NCI-H748 (cell line): ENCODE measurements at regions not wholly inside any gene's neighbourhood (a gene's known extent, or its start where the extent isn't known, plus 50 kb on each side); places are given as distances from the start of the nearest gene placed in this dataset.
A peak's percentile ranks its signal among the peaks of the same experiment; 100 is the strongest.

Experiments
- DNase-seq: peaks from one replicate; lab custom pipeline; 2025; ENCODE audit not compliant: unreplicated experiment; lab: John Stamatoyannopoulos, UW

DNA sequence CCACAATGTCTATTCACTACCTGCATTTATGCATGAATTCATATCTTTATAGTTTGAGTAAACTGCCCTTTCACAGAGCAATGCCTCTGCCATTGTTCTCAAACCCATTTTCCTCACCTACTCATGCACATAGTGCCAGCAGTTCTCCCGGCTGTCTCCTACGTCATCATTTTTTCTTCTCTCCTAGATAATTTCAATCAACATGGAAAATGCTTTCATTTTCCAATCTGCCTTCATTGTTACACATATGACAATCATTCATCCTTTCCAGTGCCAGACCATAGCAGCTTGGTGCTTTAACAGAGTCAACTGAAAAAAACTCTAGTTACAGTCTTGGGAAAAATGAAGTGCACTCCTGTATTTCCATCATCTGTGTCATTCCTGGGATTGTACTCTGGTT, 514.8 kb upstream of the CTNND2 start:
- no peak for DNase-seq

DNA sequence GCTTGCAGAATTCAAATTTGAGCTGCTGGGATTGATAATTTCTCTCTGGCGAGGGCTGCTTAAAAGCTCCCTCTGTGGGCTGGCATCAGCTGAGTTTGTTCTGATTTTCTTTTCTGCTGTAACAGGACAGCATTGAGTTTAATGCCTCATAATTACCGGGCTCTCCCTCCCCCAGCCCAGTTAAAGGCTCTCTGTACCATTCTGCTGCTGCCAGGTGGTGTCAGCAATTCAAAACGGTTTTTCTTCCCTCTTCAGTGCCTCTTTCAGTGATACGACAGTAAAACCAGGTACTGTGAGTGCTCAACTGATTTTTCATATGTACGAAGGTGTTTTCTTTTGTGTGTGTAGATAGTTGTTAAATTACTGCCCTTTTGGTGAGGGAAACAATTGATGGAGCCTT, 509.3 kb upstream of the CTNND2 start:
- peak; percentile 59 for DNase-seq

DNA sequence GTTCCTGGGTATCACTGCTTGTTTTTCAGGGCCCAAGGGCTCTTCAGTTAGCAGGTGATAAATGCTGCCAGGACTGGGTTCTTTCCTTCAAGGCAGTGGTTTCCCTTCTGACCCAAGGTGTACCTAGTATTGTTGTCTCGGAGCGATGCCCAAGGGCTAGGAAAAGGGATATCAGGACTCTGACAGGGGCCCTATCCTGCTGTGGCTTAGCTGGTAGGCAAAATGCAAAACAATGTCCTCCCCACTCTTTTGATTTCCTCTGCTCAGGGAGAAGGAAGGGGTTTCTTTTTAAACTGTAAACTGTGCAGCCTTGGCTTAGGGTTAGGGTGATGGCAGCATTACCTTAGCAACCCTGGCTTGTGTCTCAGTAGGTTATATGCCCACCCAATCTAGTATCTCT, 508.8 kb upstream of the CTNND2 start:
- DNase-seq: no peak

DNA sequence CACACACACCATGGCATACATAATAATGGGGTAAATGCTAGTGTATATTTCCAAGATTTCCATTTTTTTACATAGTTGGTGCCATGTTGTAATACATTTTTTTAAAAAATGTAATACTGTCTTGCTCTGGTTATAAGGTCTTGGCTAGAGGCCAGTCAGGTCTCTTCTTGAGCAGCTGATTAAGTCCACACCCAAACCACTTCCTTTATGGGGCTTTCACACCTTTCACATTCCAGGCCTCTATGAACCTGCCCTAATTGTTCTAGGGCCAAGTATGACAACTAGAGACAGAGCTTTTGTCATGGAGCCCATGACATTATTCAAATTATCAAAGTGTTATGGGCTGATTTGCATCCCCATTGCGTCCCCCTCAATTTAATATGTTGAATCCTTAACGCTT, 495.6 kb upstream of the CTNND2 start:
- DNase-seq: no peak

DNA sequence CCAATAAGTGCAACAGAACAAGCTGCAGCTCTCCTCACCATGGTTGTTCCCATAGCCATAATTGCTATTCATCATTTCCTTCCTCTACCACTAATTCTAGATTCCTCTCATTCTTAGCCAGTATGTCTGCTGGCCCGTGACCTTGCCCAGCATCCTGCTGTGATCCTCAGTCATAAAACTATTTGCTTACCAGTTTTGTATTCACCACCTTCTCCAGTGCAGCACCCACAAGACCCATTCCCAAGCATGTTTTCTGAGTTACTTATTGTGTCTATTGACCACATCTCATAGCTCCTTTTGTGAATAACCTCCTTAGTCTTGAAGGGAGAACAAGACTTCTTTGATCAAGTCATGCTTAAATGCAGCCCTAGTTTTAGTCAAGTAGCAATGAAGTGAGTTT, 488.0 kb upstream of the CTNND2 start:
- no peak for DNase-seq

DNA sequence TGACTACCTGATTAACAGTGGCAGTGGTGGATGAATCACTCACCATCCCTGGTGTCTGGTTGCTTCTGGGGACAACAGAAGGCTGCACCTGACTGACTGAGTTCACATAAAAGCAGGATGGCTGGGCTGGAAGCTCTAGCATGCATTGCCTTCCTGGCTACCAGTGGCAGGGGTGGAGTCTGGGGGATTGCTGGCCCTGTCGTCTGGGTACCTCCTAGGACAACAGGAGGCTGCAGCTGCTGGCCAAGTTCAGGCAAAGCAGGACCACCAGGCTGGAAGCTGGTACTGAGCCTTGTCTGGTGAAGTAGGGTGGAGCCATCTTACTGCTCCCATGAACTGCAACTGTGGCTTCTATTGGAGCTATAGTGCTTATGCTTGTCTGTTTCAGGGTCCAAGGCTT, 480.8 kb upstream of the CTNND2 start:
- DNase-seq: no peak

DNA sequence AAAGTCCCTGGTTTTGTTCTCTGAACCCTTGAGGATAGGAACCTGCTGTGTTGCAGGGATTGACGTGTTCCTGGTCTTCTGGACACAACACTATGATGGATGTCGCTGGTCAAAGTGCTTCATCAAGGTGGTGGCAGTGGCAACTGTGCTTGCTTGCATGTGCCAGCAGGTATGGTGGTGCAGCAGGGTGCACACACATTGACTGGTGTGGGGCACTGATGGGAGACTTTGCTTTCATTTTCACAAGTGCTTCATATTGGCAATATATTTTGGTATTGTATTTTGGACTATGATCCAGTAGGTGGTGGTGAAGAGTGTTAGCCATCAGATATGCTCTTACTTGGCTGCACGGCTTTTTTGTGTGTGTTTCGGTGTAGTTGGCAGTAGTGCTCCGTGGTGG, 479.8 kb upstream of the CTNND2 start:
- DNase-seq: no peak

DNA sequence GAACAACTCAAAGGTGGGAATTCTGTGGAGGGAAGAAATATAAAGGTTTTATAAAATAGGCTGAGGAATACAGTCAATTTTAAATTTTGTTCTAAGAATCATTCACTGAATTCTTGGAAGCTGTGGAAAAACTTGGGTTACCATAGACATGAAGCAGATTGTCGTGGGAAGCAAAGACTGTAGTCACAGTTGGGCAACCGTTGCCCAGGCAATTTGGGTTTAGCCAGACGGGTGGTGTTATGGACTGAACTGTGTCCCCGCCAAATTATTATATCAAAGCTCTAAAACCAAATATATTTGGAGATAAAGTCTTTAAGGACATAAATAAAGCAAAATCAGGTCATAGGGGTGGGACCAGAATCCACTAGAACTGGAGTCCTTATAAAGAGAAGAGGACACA, 463.7 kb upstream of the CTNND2 start:
- DNase-seq: no peak

DNA sequence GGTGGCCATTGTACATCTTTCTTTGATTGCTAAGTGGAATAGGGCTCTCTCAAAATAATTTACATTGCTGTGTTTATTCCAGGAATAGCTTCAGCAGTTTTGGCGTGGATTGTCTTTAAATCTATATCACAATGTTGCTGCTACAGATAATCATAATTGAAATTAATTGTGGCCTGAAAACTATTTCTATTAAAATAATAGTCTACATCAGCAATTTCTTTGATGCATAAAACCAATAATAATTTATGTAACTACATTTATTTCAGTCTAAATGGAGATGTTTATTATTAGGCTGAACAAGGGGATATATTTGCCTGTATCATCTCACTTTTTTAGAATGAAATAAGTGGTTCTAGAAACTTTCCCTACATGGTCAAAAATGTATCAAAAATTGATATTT, 456.0 kb upstream of the CTNND2 start:
- DNase-seq: no peak

DNA sequence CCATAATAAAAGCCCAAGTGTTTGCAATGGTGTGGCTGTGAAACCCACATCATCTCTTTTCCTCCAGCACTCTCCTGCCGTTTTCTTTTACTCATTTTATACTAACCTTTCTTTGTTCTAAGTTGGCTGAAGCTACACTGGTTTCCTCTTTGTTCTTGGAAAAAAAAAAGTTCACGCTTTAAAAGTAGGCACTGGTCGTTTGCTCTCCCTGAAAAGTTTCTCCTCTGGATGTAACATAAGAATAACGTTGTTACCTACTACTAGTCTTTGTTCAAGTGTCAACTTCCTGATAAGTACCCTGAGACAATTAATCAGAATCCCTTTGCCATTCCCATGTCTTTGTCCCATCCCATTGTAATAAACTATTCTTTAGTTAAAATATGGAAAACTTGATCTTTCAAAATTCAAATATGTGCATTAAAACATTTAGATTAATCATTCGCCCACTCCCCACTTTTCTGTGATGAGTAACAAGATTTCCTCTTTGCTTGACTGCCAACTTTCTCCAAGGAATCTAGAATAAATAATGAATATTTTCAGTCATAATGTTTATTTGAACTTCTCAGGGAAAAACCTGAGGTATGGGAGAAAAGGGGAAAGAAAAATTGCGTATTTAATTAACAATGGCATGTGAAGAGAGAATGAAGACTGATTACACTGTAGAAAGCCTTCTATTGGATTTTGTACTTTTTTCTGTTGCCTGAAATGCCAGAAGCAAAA, 454.3 kb upstream of the CTNND2 start:
- DNase-seq: no peak

DNA sequence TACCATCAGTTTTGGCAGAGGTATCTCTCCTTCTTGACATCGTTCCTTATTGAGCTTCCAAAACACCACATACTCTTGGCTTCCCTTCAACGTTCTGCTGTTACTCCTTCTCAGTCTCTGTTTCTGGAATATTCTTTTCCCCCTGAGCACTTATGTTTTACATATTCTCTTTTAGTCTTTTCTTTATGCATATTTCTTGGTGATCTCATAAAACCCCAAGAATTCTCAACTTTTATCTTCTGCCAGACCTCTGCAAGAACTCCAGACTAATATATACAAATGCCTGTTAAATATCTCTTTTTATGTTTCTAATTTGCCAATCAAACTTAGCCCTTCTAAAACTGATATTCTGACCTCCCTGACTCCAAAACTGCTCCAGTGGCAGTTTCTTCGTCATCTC, 453.4 kb upstream of the CTNND2 start:
- DNase-seq: no peak

DNA sequence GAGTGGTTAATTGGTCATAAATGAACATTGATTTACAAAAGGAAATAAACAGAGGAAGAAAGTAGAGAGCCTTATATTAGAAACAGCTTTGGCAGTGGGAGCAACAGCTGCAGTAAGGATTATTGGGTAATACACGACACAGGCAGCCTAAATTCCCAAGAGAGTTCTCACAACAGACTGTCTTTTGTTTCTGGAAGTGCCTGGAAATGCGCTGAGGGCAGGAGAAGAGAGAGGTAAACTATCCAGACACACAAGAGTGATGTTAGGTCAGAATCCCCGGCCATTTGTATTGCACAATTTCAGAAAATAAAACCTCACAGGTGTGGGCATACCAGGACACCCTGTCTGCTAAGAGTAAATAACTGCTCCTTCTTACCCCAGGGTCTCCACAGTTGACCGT, 450.4 kb upstream of the CTNND2 start:
- DNase-seq: no peak

DNA sequence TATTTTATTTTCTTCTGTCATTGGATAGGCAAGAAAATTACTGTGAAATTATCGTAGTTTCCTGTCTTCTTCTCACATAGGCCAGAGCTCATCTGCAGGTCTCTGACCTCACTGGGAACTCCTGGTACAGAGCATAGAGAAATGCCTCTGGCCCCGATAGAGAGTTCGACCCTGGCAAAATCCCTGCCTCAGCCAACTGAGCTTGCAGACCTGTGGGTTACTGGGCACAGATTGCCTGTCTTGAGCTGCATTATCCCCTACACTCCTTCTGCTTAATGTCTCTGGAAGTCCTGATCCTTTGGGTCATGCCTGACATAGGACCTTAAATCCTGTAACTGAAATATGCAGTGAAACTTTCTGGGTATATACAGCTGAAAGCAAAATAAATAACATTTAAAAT, 439.3 kb upstream of the CTNND2 start:
- DNase-seq: no peak

DNA sequence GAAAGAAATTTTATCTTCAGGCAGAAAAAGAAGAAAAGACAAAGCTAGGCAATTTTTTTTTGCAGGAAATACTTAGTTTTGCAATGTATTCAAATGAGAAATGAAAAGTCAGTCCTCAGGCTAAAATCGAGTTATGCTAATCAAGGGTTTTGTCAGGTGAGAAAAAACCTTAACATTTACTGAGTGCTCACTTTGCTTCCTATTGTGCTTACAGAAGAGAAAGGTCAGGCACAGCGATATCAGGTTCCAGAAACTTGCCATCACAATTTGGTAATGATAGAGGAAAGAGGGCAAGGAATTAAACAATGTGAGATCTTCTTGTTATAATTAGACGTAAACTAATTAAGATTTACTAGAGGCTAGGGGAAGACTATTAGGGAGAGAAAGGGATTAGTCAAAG, 431.7 kb upstream of the CTNND2 start:
- no peak for DNase-seq

DNA sequence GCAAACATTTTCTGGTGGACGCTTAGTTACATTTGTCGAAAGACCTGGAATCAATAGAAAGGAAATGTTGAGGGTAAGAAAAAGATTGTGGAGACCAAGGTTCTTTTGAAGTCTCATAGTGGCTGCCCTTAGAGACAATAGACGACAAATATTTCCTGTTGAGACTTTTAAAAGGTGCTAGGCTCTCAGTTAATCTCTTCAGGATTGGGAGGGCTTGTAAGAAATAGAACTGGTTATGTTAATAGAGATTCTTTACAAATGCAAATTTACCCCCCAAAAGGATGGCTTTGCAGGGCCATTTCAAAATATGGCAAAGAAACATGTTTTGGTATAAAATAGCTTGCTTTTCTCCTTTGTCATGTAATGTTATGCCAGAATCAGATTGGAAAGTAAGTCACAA, 428.2 kb upstream of the CTNND2 start:
- DNase-seq: no peak

DNA sequence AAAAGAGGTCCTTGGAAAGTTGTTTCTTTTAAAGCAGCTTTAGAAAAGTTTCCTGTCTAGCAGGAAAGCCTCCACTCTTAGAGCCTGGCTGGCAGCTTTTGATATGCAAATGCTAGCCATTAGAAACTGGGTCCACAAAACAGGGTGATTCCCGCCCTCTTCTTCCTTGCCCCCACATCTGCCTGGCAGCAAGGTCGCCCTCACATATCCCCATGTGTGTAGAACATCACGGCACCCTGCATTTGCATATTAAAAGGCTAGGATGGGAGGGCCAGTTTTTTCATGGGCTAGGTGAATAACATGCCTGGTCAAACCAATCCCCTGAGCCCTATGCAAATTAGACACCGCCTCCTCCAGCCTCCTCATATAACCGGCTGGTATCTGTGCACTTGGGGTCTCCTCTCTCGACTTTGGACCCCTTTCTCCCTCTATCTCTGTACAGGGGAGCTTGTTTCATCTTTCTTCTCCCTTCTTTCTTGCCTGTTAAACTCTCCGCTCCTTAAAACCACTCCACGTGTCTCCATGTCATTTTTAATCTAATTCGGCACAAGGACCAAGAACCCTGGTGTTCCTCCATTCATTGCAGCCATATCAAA, 426.8 kb upstream of the CTNND2 start:
- no peak for DNase-seq

DNA sequence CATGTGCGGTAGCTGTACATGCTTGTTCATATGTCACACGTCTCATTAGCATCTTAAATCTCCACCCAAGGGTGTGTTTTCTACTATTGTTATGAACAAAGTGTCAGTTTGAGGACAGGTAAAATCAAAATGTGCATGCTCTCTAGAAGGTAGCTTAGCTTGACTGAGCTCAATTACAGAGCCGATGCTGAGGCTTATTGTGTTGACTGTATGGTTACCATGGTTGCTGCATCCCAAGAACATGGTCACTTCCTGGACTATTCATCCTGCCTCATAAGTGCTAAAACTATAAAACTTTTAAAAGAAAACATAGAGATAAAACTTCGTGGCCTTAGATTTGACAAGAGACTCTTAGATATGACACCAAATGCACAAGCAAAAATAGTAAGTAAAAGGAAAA, 426.1 kb upstream of the CTNND2 start:
- DNase-seq: peak; percentile 37

DNA sequence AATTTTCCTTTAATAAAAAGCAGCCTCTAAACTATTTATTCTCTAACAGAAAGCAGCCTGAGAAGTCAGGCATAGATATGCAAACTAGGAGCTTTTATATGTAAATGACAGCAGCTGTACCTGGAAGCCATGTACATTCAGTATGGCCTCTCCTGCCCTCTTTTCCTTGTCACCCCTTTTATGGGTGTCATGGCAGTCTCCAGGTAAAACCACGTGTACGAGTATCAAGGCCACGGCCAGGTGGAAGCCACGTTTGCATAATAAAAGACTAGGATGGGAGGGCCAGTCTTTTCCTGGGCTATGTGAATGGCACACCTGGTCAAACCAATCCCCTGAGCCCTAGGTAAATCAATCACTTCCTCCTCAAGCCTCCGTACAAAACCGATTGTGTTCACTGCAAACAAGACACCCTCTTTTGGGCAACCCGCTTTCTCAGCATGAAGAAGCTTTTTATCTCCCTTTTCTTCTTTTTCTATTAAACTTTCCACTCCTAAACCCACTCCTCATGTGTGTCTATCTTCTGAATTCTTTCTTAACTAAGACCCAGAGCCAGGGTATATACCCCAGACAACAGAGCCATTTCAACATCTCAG, 419.5 kb upstream of the CTNND2 start:
- peak; percentile 68 for DNase-seq

DNA sequence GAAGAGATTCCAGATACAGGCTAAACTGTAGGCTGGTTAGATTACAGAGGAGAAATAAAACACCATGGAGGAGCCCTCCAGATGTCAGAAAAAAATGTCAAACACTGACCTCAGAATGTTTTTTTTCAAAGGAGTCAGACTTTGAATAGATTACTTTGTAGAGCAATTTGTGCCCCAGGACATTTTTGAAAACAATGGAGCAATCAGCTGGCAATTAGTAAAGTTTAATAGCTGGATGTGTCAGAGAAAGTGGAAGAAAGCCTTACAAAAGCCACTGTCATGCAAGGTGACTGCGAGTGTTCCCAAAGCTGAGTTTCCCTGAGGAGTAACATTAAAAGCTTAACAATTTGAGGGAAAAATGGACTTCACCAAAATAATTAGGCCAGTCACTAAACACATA, 417.8 kb upstream of the CTNND2 start:
- no peak for DNase-seq

DNA sequence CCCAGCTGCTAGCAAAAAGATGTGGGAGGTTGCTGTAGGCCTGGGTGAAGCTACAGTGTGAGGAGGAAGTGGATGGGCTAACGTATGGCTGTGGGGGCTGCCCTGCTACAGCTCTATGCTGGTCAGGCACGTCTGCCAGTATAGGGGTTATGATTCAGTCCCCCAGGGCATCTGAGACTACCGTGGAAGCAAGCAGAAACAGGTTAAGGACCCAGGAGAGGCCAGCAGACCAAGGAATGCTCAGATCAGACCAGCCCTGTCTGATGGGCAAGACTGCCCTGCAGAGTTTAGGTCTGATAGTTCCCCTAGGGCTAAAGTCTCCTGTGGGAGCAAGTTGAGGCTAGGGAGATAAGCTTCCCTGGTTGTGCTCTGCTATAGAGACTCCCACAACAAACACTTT, 416.1 kb upstream of the CTNND2 start:
- DNase-seq: no peak

DNA sequence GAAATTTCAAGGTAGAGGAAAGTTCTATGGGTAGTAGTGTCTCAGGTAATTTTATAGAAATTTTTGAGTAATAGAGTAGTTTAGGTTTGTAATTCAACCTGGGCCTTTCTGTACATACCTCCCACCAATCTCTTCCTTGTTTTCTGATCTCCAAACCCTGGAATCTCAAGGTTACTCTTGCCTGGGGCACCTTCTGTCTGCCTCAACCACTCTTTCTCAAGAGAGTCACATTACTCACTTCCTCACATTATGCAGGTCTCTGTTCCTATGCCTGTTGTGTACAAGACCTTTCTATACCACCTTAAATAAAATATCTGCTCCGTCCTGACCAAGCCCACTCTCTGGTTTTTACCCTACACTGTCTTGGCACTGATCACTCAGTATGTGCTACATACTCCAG, 412.6 kb upstream of the CTNND2 start:
- DNase-seq: no peak

DNA sequence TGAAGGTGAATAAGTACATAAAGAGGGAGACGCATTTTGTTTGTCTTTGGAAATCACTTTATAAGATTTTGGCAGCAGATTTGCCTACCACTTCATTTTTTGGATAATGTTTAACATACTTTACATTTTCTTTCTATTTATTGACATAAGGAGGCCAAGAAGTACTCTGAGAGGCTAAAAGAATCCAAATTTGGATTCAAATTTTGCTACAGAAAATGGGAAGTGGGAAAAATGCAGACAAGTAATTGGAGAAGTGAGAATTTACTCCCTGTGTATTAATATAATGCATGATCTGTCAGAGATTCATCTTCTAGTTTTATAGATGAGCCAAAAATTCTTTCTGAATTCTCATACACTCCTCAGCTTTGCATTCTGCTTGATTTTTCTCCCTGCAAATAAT, 411.2 kb upstream of the CTNND2 start:
- no peak for DNase-seq

DNA sequence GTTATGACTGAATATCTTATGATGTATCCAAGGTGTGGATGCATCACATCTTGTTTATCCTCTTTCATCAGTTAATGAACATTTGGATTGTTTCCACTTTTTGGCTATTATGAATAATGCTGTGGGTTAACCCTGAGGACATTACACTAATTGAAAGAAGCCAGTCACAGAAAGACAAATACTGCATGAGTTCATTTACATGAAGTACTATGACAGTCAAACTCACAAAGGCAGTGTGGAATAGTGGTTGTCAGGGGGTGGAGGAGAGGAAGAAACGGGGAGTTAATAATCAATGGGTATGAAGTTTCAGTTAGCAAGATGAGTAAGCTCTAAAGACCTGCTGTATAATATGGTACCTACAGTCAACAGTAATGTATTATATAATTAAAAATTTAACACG, 409.4 kb upstream of the CTNND2 start:
- no peak for DNase-seq
